ENCODE measurements at regions not wholly inside any gene's neighbourhood (a gene's known extent, or its start where the extent isn't known, plus 50 kb on each side); places are given as distances from the start of the nearest gene placed in this dataset.

DNA sequence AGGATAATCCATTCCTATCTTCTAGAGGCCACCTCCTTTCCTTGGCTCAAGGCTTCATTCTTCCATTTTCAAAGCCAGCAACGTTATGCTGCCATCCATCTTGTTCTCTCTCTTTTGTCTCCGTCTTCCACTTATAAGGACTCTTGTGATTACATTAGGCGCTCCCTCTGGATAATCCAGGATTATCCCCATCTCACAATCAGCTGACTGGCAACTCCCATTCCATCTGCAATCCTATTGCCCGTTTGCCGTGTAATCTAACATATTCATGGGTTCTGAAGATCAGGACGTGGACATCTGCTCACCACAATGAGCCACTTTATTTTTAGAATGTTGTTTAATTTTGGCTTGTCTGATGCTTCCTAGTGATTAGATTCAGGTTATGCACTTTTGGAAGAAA, 89.3 kb downstream of the EBNA1BP2 start:
- TF ChIP-seq, protein P1, sequence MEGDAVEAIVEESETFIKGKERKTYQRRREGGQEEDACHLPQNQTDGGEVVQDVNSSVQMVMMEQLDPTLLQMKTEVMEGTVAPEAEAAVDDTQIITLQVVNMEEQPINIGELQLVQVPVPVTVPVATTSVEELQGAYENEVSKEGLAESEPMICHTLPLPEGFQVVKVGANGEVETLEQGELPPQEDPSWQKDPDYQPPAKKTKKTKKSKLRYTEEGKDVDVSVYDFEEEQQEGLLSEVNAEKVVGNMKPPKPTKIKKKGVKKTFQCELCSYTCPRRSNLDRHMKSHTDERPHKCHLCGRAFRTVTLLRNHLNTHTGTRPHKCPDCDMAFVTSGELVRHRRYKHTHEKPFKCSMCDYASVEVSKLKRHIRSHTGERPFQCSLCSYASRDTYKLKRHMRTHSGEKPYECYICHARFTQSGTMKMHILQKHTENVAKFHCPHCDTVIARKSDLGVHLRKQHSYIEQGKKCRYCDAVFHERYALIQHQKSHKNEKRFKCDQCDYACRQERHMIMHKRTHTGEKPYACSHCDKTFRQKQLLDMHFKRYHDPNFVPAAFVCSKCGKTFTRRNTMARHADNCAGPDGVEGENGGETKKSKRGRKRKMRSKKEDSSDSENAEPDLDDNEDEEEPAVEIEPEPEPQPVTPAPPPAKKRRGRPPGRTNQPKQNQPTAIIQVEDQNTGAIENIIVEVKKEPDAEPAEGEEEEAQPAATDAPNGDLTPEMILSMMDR (conservative IDR thresholded peaks at IDR 0.05) = no peak
- no peak overlapping the region for H3K27ac ChIP-seq

GRCh38 chr1:43077273-43077672, 94.8 kb downstream of the EBNA1BP2 start:
- H3K27ac ChIP-seq = no peak overlapping the region
- TF ChIP-seq, protein P1 (conservative IDR thresholded peaks at IDR 0.05) = no peak

DNA sequence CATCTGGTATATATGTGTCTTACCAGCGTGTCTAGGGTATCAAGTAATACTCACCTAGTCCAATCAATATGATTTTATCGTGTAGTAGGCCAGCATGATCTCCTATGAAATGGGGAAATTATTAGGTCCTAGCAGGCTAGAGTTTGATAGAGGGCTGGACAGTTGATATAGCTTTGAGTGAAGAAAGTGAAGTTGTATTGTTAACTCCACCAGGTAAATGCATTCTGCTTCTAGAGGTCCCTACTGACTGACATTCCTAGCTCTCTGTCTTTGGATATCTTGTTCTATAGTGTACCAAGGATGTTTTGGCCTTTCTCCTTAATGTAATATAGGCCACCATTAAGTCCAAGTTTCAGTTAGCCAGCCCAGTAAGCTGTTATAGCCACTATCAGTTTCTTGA, 97.4 kb downstream of the EBNA1BP2 start:
- TF ChIP-seq, protein P1 (conservative IDR thresholded peaks at IDR 0.05) = no peak
- no peak overlapping the region for H3K27ac ChIP-seq

DNA sequence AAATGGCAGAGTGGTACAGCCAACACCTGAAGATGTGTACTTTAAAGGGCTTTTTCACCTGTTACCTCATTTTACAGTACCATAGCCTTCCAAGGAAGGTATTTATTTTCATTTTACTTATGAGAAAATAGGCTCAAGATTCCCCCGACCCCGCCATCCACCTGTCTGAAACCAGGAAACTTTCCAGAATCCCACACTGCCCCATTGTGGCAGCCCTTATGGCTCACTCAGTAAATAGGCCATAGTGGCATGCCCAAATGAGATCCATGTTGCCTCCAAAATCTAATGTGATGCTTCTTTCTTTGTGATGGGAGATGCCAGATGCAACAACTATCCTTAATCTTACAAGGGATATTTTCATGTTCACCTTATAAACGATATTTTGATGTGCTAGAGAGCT, 97.8 kb downstream of the EBNA1BP2 start:
- no peak overlapping the region for H3K27ac ChIP-seq
- TF ChIP-seq, protein P1 (conservative IDR thresholded peaks at IDR 0.05) = no peak; the same call in 1 of the 2 replicates

DNA sequence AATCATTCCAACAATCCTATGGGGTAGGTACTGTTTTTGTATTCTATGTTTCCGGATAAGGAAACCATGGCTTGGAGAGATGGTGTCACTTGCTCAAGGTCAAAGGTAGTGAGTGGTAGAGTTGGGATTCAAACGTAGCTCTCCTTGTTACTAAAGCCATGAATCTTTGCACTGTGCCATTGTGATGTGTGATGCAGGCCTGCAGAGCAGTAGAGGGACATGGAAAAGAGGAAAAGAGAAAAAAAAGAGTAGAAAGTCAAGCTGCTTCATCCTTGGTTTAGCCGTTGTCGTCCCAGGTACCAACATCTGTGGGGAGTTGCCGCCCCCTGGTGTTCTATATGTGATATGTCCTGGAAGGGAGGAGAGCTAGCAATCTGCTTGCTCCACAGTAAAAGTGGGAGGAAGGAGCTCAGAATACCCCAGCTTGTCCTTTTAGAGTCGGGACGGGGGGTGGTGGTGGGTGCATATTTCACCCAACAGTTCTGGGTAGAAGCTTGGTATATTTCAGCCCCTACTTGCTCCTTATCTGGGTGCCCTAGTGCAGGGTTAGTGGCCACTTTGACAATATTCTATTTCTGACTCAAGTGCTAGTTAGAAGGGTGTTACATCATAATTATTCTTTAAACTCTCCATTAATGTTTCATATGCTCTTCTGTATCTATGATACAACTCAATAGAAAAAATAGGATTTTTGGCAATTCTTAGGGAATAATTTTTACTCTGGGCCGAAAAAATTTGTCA, 98.4 kb downstream of the EBNA1BP2 start:
- H3K27ac ChIP-seq = no peak overlapping the region
- TF ChIP-seq, protein P1 (conservative IDR thresholded peaks at IDR 0.05) = peak; percentile 75

GRCh38 chr1:43072314-43072713, 99.8 kb downstream of the EBNA1BP2 start:
- no peak overlapping the region for H3K27ac ChIP-seq
- TF ChIP-seq, protein P1 (conservative IDR thresholded peaks at IDR 0.05) = no peak

DNA sequence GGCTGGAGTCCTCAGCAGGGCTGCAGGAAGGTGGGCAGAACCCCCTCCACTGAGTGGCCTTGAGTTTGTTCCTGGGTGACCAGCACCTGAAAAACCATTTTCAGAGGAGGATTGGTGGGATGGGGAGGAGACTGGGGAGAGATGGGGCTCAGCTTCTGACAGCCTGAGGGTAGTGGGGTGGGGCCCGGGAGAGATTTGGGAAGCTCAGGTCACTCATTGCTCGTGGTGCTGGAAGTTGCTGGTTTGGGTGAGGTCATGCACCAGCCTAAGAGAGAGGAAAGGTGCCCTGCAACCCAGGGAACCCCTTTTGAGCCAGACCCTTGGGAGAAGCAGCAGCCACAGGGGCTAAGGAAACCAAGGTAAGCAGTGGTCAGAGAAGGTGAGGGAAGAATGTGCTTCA, 100.8 kb downstream of the EBNA1BP2 start:
- TF ChIP-seq, protein P1 (conservative IDR thresholded peaks at IDR 0.05) = no peak
- H3K27ac ChIP-seq = no peak overlapping the region
